Activated CD4-positive, alpha-beta T cell treated with anti-CD3 and anti-CD28 coated beads, Interleukin-2, amount 10 ng/mL, durations not matched to agents 7 days and 5 days (primary cell): ENCODE measurements at regions not wholly inside any gene's neighbourhood (a gene's known extent, or its start where the extent isn't known, plus 50 kb on each side); places are given as distances from the start of the nearest gene placed in this dataset.

Source experiments
- CTCF ChIA-PET: fragments of 350-600 bp; sonication (Branson Sonifier 250); formaldehyde crosslinking; loops from one replicate; lab custom pipeline; 2021; ENCODE audit warnings: antibody characterized with exemption; lab: Charles Lee
- POLR2A ChIA-PET: fragments of 350-600 bp; sonication (Branson Sonifier 250); formaldehyde crosslinking; loops from one replicate; lab custom pipeline; 2021; ENCODE audit warnings: antibody characterized with exemption; lab: Charles Lee
- DNase-seq: peaks from one replicate; pipeline ENCODE4 v3.0.0-alpha.2; 2020
- H3K27ac Mint-ChIP-seq: one replicate; pipeline ENCODE4 v1.8.0; 2021; ENCODE audit warnings: mild to moderate bottlenecking, moderate library complexity, mixed read lengths
- H3K27me3 Mint-ChIP-seq: one replicate; pipeline ENCODE4 v1.8.0; 2021; ENCODE audit warnings: mixed read lengths
- H3K36me3 Mint-ChIP-seq: one replicate; pipeline ENCODE4 v1.8.0; 2021; ENCODE audit warnings: low read depth, mixed read lengths
- H3K4me1 Mint-ChIP-seq: one replicate; pipeline ENCODE4 v1.8.0; 2021; ENCODE audit warnings: mixed read lengths
- H3K4me3 Mint-ChIP-seq: one replicate; pipeline ENCODE4 v1.8.0; 2021; ENCODE audit warnings: mild to moderate bottlenecking, moderate library complexity, mixed read lengths
- H3K9me3 Mint-ChIP-seq: one replicate; pipeline ENCODE4 v1.8.0; 2021; ENCODE audit warnings: mixed read lengths

DNA sequence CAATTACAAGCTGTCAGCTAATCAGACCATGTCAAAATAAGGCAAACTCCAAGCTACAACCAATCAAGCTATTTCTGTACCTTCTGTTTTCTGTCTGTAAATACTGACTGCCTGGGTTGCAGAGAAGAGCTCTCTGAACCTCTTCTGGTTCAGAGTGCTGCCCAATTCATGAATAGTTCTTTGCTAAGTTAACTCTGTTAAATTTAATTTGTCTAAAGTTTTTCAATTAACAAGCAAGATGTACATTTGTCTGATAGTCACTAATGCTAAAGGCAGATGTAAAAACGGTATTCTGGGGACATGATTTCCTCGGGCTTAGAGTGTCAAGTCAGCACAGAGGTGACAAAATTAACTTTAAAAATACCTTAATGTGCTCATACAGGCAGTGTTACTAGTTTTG lies 408.3 kb upstream of the CLINT1 start:
- peaks cover 3% of the 10 kb centered on the region for H3K9me3 Mint-ChIP-seq
- no peaks in the 10 kb centered on the region for H3K27me3 Mint-ChIP-seq
- no peaks in the 10 kb centered on the region for H3K4me1 Mint-ChIP-seq
- no peaks in the 10 kb centered on the region for H3K36me3 Mint-ChIP-seq
- no peak for DNase-seq
- ChIA-PET CTCF (interaction anchor here (0.7 kb wide), 1 partner anchor 9 kb away, joined by 5 read pairs; no protein-coding TSS in a partner anchor), POLR2A (no interaction called here)
- H3K4me3 Mint-ChIP-seq = no peak overlapping the region
- no peak overlapping the region for H3K27ac Mint-ChIP-seq

DNA sequence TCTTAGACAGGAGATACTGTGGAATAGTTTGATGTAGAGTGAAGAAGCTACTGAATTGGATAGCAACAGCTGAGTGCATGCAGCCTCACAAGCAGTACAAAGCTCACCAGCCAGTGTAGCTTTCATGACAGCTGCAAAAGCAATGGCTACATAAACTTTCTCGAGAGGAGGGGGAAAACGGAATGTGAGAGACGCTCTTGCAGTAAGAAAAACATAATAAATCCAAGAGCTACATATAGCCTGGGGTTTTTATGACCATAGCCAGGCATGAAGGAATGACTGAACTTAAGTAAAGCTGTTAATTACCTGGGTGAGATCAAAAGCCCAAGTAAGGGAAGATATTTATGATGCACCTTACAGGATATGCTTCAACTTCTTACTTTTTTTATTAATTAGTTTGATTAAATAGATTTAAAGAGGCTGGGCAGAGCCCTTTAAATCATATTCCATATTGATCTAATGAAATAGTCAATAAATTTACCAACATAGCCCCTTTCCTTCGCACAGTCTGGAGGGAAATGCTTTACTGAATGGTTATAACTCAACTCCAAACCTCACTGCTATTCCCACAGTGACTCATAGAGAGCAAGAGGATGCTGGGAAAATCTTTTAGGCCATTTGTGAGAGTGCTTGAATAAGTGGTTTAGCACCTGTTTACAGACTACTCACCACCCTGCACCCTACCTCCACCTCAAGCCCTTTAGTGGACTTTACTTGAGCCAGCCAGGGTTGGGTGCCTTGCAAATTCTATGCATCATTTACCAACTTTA lies 407.2 kb upstream of the CLINT1 start:
- H3K4me3 Mint-ChIP-seq = no peak overlapping the region
- DNase-seq = no peak
- peaks cover 3% of the 10 kb centered on the region for H3K9me3 Mint-ChIP-seq
- no peak overlapping the region for H3K27ac Mint-ChIP-seq
- H3K36me3 Mint-ChIP-seq = no peaks in the 10 kb centered on the region
- no peaks in the 10 kb centered on the region for H3K4me1 Mint-ChIP-seq
- CTCF ChIA-PET = no interaction called here
- H3K27me3 Mint-ChIP-seq = no peaks in the 10 kb centered on the region
- POLR2A ChIA-PET = no interaction called here

DNA sequence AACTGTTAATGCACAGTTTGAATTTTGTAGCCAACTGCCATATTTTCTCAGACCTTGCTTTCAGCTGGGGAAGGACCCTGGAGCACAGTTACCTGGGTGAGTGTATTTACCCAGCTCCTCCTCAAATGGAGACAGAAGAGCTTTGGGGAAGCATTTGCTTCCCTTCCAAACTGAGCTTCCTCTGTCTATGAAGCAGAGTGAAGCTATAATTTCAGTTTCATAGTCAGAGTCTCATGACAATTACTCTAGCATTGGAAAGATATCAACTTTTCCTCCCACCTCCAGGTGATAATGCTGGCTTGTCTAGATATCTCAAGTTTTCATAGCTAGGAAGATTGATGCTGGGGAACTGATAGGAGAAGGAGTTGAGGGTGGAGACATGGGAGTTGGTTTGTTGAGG lies 406.4 kb upstream of the CLINT1 start:
- H3K4me3 Mint-ChIP-seq = no peak overlapping the region
- no peaks in the 10 kb centered on the region for H3K27me3 Mint-ChIP-seq
- H3K4me1 Mint-ChIP-seq = no peaks in the 10 kb centered on the region
- DNase-seq = no peak
- ChIA-PET POLR2A (no interaction called here), CTCF (no interaction called here)
- peaks cover 3% of the 10 kb centered on the region for H3K9me3 Mint-ChIP-seq
- no peaks in the 10 kb centered on the region for H3K36me3 Mint-ChIP-seq
- no peak overlapping the region for H3K27ac Mint-ChIP-seq

DNA sequence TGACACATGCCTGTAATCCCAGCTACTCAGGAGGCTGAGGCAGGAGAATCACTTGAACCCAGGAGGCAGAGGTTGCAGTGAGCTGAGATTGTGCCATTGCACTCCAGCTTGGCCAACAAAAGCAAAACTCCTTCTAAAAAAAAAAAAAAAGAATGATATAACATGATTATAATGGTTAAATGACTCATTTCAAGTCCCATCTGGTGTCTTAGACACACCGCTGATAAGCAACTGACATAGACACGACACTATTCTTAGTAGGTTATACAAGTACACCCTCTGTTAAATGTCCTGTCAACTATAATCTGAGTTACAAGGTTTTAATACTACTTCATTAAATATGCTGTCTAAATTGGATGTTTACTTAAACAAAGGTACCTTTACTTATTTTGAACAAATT lies 405.3 kb upstream of the CLINT1 start:
- H3K4me3 Mint-ChIP-seq = no peak overlapping the region
- H3K9me3 Mint-ChIP-seq = peaks cover 3% of the 10 kb centered on the region
- ChIA-PET POLR2A (no interaction called here), CTCF (interaction anchor here (1.4 kb wide), 1 partner anchor 11 kb away, joined by 3 read pairs; no protein-coding TSS in a partner anchor)
- H3K27me3 Mint-ChIP-seq = no peaks in the 10 kb centered on the region
- no peak overlapping the region for H3K27ac Mint-ChIP-seq
- DNase-seq = no peak
- H3K4me1 Mint-ChIP-seq = no peaks in the 10 kb centered on the region
- no peaks in the 10 kb centered on the region for H3K36me3 Mint-ChIP-seq

- H3K27ac Mint-ChIP-seq = no peak overlapping the region
- H3K27me3 Mint-ChIP-seq = no peaks in the 10 kb centered on the region
- POLR2A ChIA-PET = no interaction called here
- no peak overlapping the region for H3K4me3 Mint-ChIP-seq
- H3K4me1 Mint-ChIP-seq = no peaks in the 10 kb centered on the region
- no peak for DNase-seq
- H3K36me3 Mint-ChIP-seq = no peaks in the 10 kb centered on the region
- CTCF ChIA-PET = interaction anchor here (1.0 kb wide), 1 partner anchor 188 kb away, joined by 3 read pairs; no protein-coding TSS in a partner anchor
- no peaks in the 10 kb centered on the region for H3K9me3 Mint-ChIP-seq
These were observed 402.9 kb upstream of the CLINT1 start for GRCh38 chr5:158261674-158262367.

- H3K9me3 Mint-ChIP-seq = no peaks in the 10 kb centered on the region
These were observed 397.2 kb upstream of the CLINT1 start for GRCh38 chr5:158256096-158256495.

DNA sequence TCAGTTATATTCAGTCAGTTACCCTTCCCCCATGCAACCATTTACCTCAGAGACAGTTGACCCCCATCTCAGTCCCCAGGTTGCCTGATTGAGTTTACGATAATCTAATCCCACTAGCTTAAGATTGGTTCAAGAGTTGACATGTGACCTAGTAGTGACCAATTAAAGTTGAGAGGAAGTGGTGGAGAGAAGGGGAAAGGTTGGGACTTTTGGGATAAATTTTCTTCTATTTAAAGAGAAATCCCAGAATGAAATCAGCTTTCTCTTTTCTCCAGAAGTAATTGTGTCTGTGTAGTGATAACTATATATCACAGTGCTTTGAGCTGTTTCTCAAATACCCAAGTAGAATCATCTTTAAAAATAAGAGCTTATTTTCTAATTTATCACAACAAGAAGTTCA lies 396.7 kb upstream of the CLINT1 start:
- Mint-ChIP-seq H3K4me3 (no peak overlapping the region), H3K9me3 (no peaks in the 10 kb centered on the region), H3K36me3 (no peaks in the 10 kb centered on the region), H3K27me3 (no peaks in the 10 kb centered on the region), H3K27ac (no peak overlapping the region), H3K4me1 (no peaks in the 10 kb centered on the region)
- DNase-seq = no peak
- ChIA-PET POLR2A (no interaction called here), CTCF (no interaction called here)

More at GRCh38 chr5:158256096-158256495, 397.2 kb upstream of the CLINT1 start:
- Mint-ChIP-seq H3K4me1 (no peaks in the 10 kb centered on the region), H3K27me3 (no peaks in the 10 kb centered on the region), H3K4me3 (no peak overlapping the region), H3K27ac (no peak overlapping the region), H3K36me3 (no peaks in the 10 kb centered on the region)
- no peak for DNase-seq
- ChIA-PET CTCF (no interaction called here), POLR2A (no interaction called here)

DNA sequence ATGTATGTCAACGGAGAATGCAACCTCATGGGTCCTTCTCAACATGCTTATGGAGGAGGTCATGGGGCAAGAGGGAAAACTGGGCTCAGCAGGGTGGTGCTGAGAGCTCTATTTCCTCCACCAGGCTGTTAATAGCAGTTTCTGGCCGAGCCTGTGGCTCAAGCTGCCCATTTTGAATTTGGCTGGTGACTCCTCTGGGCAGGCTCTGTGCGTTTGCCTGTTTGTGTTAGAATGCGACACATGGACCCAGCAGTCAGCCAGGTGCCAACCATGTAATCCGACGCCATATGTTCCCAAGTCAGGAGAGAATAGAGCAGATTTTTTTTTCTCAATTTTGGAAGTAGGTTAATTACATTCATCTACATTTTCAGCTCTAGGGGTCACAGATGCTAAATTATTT lies 387.7 kb upstream of the CLINT1 start:
- Mint-ChIP-seq H3K4me3 (no peak overlapping the region), H3K36me3 (no peaks in the 10 kb centered on the region), H3K27me3 (peaks cover 5% of the 10 kb centered on the region), H3K9me3 (no peaks in the 10 kb centered on the region), H3K4me1 (no peaks in the 10 kb centered on the region), H3K27ac (no peak overlapping the region)
- ChIA-PET POLR2A (no interaction called here), CTCF (no interaction called here)
- no peak for DNase-seq

DNA sequence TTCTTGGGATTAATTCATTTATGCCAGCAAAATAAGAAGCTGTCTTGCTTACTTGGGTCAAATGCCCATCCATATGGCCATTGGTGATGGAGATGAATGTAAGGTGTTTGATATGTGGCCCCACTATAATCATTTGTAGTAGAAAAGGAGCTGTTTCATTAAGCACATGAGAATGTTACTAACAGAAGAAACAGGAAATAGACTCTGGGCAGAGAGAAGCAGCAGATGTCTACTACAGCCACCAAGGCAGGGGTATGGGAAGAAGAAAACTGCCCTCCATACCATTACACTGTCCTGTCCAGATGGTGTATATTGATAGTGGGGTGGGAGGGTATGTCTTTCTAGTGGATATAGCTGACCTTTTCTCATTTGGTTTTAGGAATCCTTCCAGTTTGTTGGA lies 386.6 kb upstream of the CLINT1 start:
- H3K36me3 Mint-ChIP-seq = no peaks in the 10 kb centered on the region
- no peak for DNase-seq
- H3K27me3 Mint-ChIP-seq = peaks cover 5% of the 10 kb centered on the region
- H3K4me3 Mint-ChIP-seq = no peak overlapping the region
- ChIA-PET POLR2A (no interaction called here), CTCF (no interaction called here)
- no peaks in the 10 kb centered on the region for H3K9me3 Mint-ChIP-seq
- H3K27ac Mint-ChIP-seq = no peak overlapping the region
- no peaks in the 10 kb centered on the region for H3K4me1 Mint-ChIP-seq

DNA sequence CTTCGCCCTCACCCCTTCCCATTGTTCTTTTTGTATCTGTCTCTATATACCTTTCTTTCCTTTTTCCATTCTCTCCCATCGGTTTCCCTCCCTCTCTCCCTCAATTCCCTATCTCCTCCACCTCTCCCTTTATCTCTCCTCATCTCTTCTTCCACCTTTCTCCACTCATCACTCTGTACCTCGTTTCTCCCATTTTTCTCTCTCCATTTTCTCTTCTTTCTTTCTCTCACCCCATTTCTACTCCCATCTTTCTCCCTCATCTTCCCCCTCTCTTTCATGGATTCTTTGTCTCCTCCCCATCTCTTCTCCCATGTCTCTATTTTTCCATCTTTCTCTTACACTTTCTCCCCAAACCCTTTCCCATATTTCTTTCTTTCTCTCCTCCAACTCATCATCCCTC lies 385.9 kb upstream of the CLINT1 start:
- ChIA-PET CTCF (no interaction called here), POLR2A (no interaction called here)
- H3K9me3 Mint-ChIP-seq = no peaks in the 10 kb centered on the region
- DNase-seq = no peak
- H3K36me3 Mint-ChIP-seq = no peaks in the 10 kb centered on the region
- H3K27me3 Mint-ChIP-seq = peaks cover 5% of the 10 kb centered on the region
- H3K27ac Mint-ChIP-seq = no peak overlapping the region
- no peaks in the 10 kb centered on the region for H3K4me1 Mint-ChIP-seq
- H3K4me3 Mint-ChIP-seq = no peak overlapping the region

DNA sequence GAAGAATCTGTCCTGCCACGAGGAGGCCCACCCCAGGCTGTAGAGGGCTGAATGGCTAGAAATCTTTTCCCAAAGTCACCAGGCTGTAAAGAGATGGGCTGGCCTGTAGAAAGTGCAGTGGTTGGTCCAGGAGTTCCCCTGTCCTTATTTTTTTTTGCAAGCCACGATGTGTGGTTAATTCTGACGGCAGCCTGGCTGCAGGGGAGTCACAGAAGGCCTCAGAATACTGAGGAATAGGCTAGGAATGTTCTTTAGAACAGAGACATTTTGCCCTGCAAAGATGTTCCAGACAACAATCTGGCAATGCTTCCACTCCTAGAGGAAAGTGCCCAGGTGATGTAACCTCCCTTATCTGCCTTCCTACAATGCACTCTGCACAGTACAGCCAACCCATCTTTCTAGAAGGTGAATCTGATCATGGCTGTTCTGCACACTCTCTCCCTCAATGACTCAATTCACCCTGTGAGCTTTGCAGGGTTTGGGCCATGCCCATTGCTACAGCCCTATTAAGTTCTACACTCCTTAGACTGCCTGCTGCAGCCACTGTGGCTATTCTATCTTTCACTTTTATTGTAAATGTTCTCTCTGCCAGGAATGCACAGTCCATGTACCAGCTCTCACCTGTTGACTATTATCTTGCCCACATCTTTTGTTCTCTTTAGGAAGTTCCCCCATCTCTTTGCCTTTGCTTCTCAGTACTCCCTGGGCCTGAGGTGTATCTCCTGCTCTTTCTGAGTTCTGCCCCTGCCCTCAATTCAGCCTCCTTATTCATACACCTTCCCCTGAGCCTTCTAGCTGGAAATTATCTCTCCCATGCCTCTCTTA lies 377.8 kb upstream of the CLINT1 start:
- ChIA-PET CTCF (no interaction called here), POLR2A (no interaction called here)
- no peak for DNase-seq
- H3K4me3 Mint-ChIP-seq = no peak overlapping the region
- peaks cover 5% of the 10 kb centered on the region for H3K4me1 Mint-ChIP-seq
- no peaks in the 10 kb centered on the region for H3K27me3 Mint-ChIP-seq
- H3K27ac Mint-ChIP-seq = no peak overlapping the region
- H3K36me3 Mint-ChIP-seq = no peaks in the 10 kb centered on the region
- peaks cover 2% of the 10 kb centered on the region for H3K9me3 Mint-ChIP-seq

GRCh38 chr5:158235159-158235547 lies 376.2 kb upstream of the CLINT1 start:
- POLR2A ChIA-PET = no interaction called here
- no peaks in the 10 kb centered on the region for H3K27me3 Mint-ChIP-seq
- peaks cover 2% of the 10 kb centered on the region for H3K9me3 Mint-ChIP-seq
- no peak overlapping the region for H3K27ac Mint-ChIP-seq
- no peak for DNase-seq
- H3K4me3 Mint-ChIP-seq = no peak overlapping the region
- CTCF ChIA-PET = no interaction called here
- no peaks in the 10 kb centered on the region for H3K36me3 Mint-ChIP-seq
- H3K4me1 Mint-ChIP-seq = peaks cover 5% of the 10 kb centered on the region
